Stimulated activated CD4-positive, alpha-beta T cell treated with anti-CD3 and anti-CD28 coated beads, Interleukin-4, amount 100 ng/mL, for 24 hours (primary cell): ENCODE measurements at regions not wholly inside any gene's neighbourhood (a gene's known extent, or its start where the extent isn't known, plus 50 kb on each side); places are given as distances from the start of the nearest gene placed in this dataset.
"Not testable (repeated sequence)": the region's sequence is repeated elsewhere in the genome, so short reads cannot be mapped to it uniquely, and the experiment has no call there.

Source experiments
- DNase-seq: peaks from one replicate; pipeline ENCODE4 v3.0.0-alpha.2; 2020

DNA sequence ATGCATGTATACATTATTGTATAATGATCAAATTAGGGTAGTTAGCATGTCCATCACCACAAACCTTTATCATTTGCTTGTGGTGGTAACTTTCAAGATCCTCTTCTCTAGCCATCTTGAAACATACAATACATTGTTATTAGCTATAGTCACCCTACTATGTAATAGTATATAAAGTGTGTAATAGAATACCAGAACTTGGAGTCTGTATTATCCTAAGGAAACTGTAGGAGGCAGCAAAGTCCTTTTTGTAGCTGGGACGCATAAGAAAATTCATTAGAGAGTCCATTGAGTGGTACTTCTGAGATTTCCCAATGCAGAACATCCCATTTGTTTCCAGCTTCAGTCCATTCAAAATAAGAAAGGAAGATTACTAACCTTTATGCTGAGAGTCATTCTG lies 325.9 kb upstream of the LRFN5 start:
- DNase-seq: no peak

DNA sequence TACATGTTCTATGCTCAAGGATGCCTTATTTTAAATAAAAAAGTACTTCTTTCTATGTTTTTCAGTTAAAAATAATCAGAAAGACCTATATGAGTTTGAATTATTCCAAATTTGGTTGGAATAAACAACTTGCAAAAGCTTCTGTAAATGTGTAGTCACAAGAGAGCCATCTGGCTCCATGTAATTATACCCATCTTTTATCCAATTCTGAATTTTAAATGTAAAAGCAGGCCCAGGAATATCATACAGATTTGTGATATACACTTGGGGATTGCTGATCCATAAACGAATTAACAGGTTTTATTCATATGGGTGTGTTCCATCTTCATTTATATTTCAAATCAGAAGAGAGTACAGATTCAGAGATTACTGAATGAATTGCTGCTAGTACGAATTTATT lies 329.2 kb upstream of the LRFN5 start:
- DNase-seq: no peak

DNA sequence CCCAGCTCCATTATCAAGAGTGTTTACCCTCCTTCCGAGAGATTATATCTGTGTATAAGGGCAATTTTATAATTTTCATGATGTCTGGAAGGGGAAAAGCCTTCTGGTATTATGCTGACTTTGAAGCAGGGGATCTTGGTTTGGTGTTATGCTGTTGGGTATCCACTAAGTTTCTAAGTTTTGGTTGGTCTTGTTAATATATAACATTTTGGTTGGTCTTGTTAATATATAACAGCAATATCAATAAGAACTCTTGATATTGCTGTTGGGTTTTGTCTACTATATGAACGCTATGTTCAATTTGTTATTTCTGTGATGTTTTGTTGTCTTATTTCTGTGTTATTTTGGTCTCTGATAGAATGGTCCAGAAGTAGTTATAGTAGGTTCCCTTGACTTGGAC lies 349.2 kb upstream of the LRFN5 start:
- DNase-seq: no peak

DNA sequence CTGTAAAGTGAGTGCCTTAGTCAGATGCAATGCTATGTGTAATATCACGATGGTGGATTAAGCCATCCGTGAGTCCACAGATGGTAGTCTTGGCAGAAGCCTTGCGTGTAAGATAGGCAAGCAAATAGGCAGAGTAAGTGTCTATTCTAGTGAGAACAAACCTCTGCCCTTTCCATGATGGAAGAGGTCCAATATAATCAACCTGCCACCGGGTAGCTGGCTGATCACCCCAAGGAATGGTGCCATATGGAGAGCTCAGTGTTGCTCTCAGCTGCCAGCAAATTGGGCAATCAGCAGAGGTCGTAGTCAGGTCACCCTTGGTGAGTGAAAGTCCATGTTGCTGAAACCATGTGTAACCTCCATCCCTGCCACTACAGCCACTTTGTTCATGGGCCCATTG lies 371.2 kb upstream of the LRFN5 start:
- DNase-seq: no peak

DNA sequence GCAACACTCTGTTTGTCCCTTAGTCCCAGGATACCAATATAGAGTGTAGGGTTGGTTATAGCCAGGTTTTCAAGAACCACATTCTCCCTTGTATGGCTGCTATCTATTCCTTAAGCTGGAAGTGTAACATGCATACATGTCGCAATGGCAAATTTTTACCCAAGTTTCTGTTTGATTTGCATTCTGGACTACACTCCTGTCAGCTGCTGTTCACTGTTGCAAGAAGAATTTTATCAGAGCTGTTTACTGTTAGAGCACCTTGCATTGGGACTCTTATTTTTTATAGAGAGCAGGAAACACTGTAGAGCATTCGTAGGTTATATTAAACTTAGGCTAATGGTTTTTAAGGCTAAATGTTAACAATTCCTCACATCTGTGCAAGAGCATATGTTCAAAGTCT lies 376.0 kb upstream of the LRFN5 start:
- no peak for DNase-seq

- DNase-seq: no peak
These were observed 376.9 kb upstream of the LRFN5 start for GRCh38 chr14:41229824-41230223.

GRCh38 chr14:41225433-41225832 lies 381.2 kb upstream of the LRFN5 start:
- DNase-seq: no peak

- DNase-seq: no peak
These were observed 384.1 kb upstream of the LRFN5 start for GRCh38 chr14:41222581-41222980.

DNA sequence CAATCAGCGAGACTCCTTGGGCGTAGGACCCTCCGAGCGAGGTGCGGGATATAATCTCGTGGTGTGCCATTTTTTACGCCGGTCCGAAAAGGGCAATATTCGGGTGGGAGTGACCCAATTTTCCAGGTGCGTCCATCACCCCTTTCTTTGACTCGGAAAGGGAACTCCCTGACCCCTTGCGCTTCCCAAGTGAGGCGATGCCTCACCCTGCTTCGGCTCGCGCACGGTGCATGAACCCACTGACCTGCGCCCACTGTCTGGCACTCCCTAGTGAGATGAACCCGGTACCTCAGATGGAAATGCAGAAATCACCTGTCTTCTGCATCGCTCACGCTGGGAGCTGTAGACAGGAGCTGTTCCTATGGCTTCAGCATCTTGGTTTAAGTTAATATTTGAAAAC lies 391.7 kb upstream of the LRFN5 start:
- not testable (repeated sequence) for DNase-seq

DNA sequence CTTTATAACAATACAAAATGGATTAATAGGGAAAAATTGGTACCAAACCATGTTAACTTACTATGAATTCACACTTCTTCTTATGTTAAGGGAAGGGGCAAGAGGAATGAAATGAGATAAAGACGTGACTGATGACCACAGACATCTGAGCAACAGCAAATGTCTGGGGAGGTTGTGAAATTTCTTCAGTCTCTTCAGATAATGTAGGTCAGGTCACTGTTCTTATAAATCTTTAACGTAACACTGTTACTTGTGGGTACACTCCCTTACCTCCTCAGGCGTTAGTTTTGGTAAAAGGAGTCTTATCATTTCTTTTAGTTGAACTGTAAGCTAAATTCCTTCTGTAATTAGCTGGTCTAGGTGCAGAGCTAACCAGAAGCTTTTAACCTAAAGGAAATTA lies 405.0 kb upstream of the LRFN5 start:
- no peak for DNase-seq

DNA sequence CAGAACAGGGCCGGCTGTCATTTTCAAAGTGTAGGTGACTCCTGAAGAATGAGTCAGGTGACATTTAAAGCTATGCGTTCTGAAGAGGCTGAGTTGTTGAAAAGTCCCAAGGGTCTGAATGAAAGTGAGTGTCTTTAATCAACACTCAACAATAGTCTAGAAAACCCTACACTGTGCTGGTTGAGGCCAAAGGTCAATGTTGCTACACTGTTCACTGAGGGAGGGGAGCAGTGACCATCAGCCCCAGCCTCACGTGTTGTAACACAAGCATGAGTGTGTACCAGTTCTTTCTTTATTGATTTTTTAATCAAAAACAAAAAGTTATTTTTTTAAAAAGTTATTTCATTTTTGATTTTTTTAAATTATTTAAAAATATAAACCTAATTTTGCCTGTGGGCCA lies 418.8 kb upstream of the LRFN5 start:
- no peak for DNase-seq

DNA sequence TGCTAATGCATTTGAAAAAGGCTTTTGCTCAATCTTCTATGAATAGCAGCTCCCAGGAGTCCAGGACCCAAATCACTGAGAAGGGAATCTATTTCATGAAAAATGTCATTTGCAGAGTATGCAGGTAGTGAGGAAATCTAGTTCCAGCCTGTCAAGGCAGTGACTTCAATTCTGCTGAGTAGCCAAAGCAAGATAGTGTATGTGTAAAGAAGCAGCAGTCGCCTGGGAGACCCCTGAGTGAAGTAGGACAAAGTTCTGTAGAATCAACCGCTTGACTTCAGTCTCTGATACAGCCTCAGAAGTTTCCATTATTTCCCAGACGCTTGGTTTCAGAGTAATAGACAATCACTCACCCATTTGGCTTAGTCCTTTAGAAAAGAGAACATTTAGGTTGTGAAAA lies 435.6 kb upstream of the LRFN5 start:
- DNase-seq: no peak

DNA sequence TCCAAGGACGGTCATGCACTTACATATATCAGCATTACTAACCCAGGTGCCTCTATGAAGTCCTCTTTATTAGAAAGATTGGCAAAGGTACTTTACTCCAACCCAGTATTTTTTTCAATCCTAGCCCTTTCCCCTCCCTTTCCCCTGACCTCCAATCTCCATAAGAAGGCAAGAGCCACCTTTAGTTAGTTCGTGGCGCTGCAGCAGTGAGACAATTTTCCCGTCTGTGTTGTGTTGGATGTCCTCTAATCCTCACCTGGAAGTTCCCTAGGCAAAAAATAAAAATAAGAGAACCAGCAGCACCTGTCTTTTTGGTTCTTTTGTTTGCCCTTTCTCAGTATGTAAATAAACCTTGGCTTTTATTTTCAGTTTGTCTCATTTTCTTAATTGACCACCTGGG lies 439.6 kb upstream of the LRFN5 start:
- no peak for DNase-seq

- no peak for DNase-seq
These were observed 452.4 kb upstream of the LRFN5 start for GRCh38 chr14:41154143-41154807.

- DNase-seq: no peak
These were observed 460.3 kb upstream of the LRFN5 start for GRCh38 chr14:41146391-41146790.

DNA sequence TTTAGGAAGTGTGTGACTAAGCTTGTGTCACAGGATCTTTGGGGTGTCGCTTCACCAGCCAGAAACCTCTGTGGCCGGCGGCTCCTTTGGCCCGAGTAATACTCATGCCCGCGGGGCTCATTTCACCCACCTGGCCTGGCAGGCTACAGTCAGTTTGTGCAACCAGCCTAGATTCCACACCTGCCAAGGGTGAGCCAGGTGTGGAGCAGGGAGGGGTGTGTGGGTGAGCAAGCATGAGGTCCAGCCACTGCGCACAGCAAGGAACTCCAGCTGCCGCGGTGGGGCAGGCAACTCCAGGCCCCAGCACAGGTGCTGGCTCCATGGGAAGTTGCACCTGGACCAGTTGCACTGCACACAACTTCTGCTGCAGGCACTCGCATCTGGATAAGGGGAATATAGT lies 462.3 kb upstream of the LRFN5 start:
- no peak for DNase-seq

DNA sequence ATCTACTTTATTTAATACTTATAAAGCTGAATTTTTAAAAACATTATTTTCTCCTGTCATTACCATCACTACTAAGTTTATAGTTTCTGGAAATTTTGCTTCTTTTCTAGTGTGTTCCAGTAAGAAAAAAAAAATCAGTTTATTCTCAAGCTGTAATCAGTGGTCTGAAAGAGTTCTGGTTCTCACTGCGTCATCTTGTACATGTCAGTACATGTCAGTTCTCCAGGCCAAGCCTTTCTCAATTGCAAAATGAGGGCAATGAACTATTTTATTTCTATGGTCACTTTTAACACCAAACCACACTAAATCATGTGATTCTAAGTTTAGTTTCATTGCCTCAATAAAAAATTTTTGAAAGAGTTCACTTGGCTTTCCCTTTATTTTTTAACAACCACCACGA lies 468.9 kb upstream of the LRFN5 start:
- no peak for DNase-seq

DNA sequence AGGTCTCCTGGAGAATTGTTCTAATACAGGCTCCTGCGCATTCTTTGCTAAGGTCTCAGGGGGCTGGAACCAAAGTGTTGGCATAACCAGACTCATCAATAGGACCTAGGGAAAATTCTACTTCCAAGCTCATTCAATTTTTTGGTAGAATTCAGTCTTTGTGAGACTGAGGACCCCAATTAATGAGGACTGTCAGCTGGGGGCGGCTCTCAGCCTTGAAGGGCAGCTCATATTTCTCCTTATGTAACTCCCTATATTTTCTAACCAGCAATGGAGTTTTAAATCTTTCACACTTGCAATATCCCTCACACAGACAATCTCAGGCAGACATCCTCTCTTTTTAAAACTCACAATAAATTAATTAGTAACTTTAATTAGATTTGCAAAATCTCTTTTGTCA lies 476.4 kb upstream of the LRFN5 start:
- no peak for DNase-seq

- DNase-seq: no peak
These were observed 486.3 kb upstream of the LRFN5 start for GRCh38 chr14:41120402-41120801.

DNA sequence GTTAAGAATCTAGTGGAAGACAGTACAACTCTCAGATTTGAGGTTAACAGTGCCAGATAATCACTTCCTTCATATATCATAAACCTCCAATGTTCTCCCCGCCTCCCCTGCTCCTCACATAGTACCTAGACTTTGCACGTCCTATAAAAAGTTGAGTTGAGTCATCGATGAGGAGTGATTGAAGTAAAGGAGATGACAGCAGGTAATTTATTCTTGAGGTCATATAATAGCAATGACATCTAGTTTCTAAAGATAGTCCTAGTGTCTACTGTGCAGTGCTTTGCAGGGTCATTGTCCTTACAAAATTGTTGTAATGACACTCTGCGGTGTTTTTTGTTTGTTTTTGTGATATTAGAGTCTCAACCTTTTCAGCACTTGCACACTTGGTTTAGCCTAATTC lies 510.5 kb upstream of the LRFN5 start:
- no peak for DNase-seq

DNA sequence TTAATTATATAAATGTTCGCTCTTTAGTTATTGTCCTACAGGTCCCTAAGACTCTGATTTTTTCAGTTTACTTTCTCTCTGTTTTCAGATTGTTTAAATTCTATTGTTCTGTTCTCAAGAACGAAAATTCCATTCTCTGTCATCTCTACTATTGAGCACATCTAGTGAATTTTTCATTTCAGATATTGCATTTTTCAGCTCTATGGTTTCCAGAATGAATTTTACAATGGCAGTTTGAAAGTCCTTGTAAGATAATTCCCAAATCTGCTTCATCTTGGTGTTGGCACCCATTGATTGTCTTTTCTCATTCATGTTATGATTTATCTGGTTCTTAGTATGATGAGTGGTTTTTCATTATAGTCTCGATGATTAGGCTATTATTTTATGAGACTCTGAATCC lies 519.6 kb upstream of the LRFN5 start:
- no peak for DNase-seq

DNA sequence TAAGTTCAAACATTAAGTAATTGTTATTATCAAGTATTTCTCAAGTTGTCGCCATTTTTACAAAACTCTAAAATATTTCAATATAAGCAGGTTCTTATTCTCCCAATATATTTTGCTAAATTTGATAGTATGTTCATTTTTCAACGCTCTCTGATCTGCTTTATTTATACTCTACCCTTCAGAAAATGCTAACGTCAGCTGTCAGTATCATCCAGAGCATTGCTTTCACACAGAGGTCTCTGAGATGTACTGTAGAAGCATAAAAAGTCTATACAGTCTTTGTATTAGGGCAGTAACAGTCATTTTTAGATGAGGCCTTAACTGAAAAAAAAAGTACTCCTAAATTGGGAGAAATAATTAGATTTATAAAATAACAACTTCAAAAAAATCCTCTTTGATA lies 533.1 kb upstream of the LRFN5 start:
- no peak for DNase-seq

GRCh38 chr14:41072776-41073175 lies 533.9 kb upstream of the LRFN5 start:
- no peak for DNase-seq

DNA sequence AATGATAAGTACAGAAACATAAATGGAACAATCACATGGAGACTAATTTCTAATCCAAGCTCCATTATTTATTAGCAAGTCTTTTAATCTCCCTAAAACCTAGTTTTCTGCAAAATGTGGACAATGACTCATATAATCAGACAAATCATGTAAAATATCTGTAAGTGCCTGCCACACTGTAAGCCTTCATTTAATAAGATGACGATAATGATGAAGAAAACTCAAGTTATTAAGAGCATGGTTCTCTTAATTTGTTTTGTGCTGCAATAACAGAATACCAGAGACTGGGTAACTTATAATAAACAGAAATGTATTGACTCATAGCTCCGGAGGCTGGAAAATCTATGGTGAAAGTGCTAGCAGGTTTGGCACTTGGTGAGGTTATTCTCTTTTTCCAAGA lies 535.3 kb upstream of the LRFN5 start:
- no peak for DNase-seq

GRCh38 chr14:41062826-41063225 lies 543.9 kb upstream of the LRFN5 start:
- DNase-seq: no peak

- DNase-seq: no peak
These were observed 551.1 kb upstream of the LRFN5 start for GRCh38 chr14:41055589-41055988.
